ENCODE measurements at regions not wholly inside any gene's neighbourhood (a gene's known extent, or its start where the extent isn't known, plus 50 kb on each side); places are given as distances from the start of the nearest gene placed in this dataset.

DNA sequence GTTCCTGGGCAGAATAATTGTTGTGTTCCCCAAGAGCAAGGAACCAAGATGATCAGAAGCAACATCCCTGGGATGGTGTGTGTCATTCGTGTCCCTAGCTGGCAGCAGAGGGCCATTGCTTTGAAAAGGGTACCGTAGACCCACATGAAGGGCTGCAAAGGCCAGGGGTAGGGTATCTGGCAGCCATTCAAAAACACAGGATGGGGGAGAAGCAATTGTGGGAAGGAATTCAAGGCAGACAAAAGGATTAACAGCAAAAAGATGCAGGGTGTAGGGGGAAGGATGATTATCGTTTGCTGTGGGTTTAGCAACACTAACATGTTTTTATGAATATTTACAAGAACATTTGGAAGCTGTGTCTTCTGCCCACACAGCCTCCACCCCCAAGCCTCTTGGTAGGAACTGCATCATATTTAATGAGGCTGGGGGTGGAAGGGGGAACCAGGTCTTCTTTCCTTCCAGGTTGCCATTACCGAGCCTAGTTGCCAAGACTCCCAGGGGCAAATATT is 169.0 kb upstream of the G2E3 start:
- TF ChIP-seq, protein P1, sequence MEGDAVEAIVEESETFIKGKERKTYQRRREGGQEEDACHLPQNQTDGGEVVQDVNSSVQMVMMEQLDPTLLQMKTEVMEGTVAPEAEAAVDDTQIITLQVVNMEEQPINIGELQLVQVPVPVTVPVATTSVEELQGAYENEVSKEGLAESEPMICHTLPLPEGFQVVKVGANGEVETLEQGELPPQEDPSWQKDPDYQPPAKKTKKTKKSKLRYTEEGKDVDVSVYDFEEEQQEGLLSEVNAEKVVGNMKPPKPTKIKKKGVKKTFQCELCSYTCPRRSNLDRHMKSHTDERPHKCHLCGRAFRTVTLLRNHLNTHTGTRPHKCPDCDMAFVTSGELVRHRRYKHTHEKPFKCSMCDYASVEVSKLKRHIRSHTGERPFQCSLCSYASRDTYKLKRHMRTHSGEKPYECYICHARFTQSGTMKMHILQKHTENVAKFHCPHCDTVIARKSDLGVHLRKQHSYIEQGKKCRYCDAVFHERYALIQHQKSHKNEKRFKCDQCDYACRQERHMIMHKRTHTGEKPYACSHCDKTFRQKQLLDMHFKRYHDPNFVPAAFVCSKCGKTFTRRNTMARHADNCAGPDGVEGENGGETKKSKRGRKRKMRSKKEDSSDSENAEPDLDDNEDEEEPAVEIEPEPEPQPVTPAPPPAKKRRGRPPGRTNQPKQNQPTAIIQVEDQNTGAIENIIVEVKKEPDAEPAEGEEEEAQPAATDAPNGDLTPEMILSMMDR (IDR thresholded peaks at IDR 0.05; ENCODE audit: low read depth, low read length) = no peak
- no peak for TF ChIP-seq EZH2phosphoT487 (IDR thresholded peaks at IDR 0.05; ENCODE audit: low read depth)

All from OCI-LY3 (cell line).